ENCODE measurements at regions not wholly inside any gene's neighbourhood (a gene's known extent, or its start where the extent isn't known, plus 50 kb on each side); places are given as distances from the start of the nearest gene placed in this dataset.

GRCh38 chr11:95545116-95545875, 244.3 kb downstream of the FAM76B start:
- DNase-seq: no peak

- no peak for DNase-seq
Observed at GRCh38 chr11:95544095-95544856, 245.3 kb downstream of the FAM76B start.

GRCh38 chr11:95542868-95543551, 246.6 kb downstream of the FAM76B start:
- DNase-seq: no peak

GRCh38 chr11:95541715-95542114, 247.9 kb downstream of the FAM76B start:
- DNase-seq: no peak

GRCh38 chr11:95536047-95536690, 253.4 kb downstream of the FAM76B start:
- DNase-seq: no peak

GRCh38 chr11:95534809-95535208, 254.8 kb downstream of the FAM76B start:
- no peak for DNase-seq

GRCh38 chr11:95534226-95534625, 255.4 kb downstream of the FAM76B start:
- DNase-seq: no peak

GRCh38 chr11:95531116-95531515, 258.5 kb downstream of the FAM76B start:
- no peak for DNase-seq

- DNase-seq: peak; percentile 66
Observed at GRCh38 chr11:95524314-95525036, 265.1 kb downstream of the FAM76B start.

GRCh38 chr11:95522874-95523273, 266.7 kb downstream of the FAM76B start:
- no peak for DNase-seq

GRCh38 chr11:95521862-95522261, 267.7 kb downstream of the FAM76B start:
- no peak for DNase-seq

GRCh38 chr11:95521133-95521542, 268.4 kb downstream of the FAM76B start:
- DNase-seq: no peak

- DNase-seq: no peak
Observed at GRCh38 chr11:95520369-95521132, 269.0 kb downstream of the FAM76B start.

GRCh38 chr11:95519912-95520311, 269.7 kb downstream of the FAM76B start:
- DNase-seq: no peak

GRCh38 chr11:95517453-95517852, 272.1 kb downstream of the FAM76B start:
- DNase-seq: no peak

- DNase-seq: no peak
Observed at GRCh38 chr11:95516786-95517185, 272.8 kb downstream of the FAM76B start.

GRCh38 chr11:95516175-95516574, 273.4 kb downstream of the FAM76B start:
- no peak for DNase-seq

GRCh38 chr11:95515371-95515770, 274.2 kb downstream of the FAM76B start:
- no peak for DNase-seq

- no peak for DNase-seq
Observed at GRCh38 chr11:95514416-95515110, 275.0 kb downstream of the FAM76B start.

- DNase-seq: peak; percentile 88
Observed at GRCh38 chr11:95512682-95513081, 276.9 kb downstream of the FAM76B start.

GRCh38 chr11:95512177-95512576, 277.4 kb downstream of the FAM76B start:
- DNase-seq: no peak
